Osteocyte (in vitro differentiated cells): ENCODE measurements at regions not wholly inside any gene's neighbourhood (a gene's known extent, or its start where the extent isn't known, plus 50 kb on each side); places are given as distances from the start of the nearest gene placed in this dataset.

Experiments used
- DNase-seq: peaks from one replicate; pipeline ENCODE4 v3.0.0; 2021; ENCODE audit warnings: mixed read lengths; ENCODE audit not compliant: unreplicated experiment; ENCODE audit errors: extremely low spot score
- H3K27ac Mint-ChIP-seq: one replicate; pipeline ENCODE4 v1.8.0; 2021; ENCODE audit warnings: mild to moderate bottlenecking, mixed read lengths; ENCODE audit not compliant: unreplicated experiment
- H3K27me3 Mint-ChIP-seq: one replicate; pipeline ENCODE4 v1.8.0; 2021; ENCODE audit warnings: mixed read lengths; ENCODE audit not compliant: unreplicated experiment
- H3K36me3 Mint-ChIP-seq: one replicate; pipeline ENCODE4 v1.8.0; 2021; ENCODE audit warnings: mixed read lengths; ENCODE audit not compliant: unreplicated experiment
- H3K4me1 Mint-ChIP-seq: one replicate; pipeline ENCODE4 v1.8.0; 2021; ENCODE audit warnings: mixed read lengths; ENCODE audit not compliant: unreplicated experiment
- H3K4me3 Mint-ChIP-seq: one replicate; pipeline ENCODE4 v1.8.0; 2021; ENCODE audit warnings: mild to moderate bottlenecking, moderate library complexity, mixed read lengths; ENCODE audit not compliant: unreplicated experiment
- H3K9me3 Mint-ChIP-seq: one replicate; pipeline ENCODE4 v1.8.0; 2021; ENCODE audit warnings: mixed read lengths; ENCODE audit not compliant: unreplicated experiment
- TF ChIP-seq, protein P1 (sequence below): fragments of 200-600 bp; sonication (generic); IDR thresholded peaks from 2 replicates; pipeline ENCODE4 v1.5.0; 2021; ENCODE audit warnings: antibody characterized with exemption, mild to moderate bottlenecking, moderate library complexity

DNA sequence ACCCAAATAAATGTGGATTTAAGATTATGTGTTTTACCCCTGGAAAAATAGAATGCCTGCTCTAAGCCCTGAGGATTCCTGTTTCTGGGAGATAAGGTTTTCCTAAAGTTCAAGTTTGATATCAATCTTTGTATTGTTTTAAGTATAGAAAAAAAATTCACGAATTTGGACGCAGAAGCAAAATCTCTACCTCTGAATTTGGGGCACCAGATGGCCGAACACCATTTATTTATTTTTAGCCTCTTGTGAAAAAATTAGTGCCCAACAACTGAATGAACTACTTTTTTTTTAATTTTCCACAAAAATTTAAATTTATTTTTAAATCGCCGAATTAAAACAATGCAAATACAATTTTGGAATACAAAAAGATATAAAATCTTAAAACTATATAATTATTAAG is 128.1 kb upstream of the SP4 start:
- DNase-seq, result no peak
- TF ChIP-seq, protein P1, sequence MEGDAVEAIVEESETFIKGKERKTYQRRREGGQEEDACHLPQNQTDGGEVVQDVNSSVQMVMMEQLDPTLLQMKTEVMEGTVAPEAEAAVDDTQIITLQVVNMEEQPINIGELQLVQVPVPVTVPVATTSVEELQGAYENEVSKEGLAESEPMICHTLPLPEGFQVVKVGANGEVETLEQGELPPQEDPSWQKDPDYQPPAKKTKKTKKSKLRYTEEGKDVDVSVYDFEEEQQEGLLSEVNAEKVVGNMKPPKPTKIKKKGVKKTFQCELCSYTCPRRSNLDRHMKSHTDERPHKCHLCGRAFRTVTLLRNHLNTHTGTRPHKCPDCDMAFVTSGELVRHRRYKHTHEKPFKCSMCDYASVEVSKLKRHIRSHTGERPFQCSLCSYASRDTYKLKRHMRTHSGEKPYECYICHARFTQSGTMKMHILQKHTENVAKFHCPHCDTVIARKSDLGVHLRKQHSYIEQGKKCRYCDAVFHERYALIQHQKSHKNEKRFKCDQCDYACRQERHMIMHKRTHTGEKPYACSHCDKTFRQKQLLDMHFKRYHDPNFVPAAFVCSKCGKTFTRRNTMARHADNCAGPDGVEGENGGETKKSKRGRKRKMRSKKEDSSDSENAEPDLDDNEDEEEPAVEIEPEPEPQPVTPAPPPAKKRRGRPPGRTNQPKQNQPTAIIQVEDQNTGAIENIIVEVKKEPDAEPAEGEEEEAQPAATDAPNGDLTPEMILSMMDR, result no peak
- H3K4me3 Mint-ChIP-seq, result no peak overlapping the region
- no peaks in the 10 kb centered on the region for H3K9me3 Mint-ChIP-seq
- H3K36me3 Mint-ChIP-seq, result no peaks in the 10 kb centered on the region
- H3K4me1 Mint-ChIP-seq, result no peaks in the 10 kb centered on the region
- peaks cover 2% of the 10 kb centered on the region for H3K27me3 Mint-ChIP-seq
- no peak overlapping the region for H3K27ac Mint-ChIP-seq

DNA sequence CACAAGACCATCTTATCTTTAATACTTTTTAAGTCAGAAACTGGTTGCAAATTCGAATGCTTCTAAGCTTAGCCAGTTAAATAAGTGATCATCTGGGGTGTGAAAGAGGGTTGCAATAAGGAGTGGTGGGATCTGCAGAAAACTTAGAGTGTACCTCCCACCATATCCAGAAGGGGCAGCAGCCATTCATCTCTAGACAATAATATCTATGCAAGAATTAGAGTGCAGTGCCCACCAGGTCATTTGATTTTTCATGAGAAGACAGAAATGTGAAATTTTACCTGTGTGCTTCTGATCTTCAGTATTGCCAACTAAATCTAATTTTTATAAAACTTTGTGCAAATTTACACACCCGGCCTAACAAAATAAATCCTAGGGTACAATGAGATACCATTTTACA is 127.2 kb upstream of the SP4 start:
- TF ChIP-seq, protein P1, result peak; percentile 30
- Mint-ChIP-seq H3K27me3 (no peaks in the 10 kb centered on the region), H3K4me1 (no peaks in the 10 kb centered on the region), H3K27ac (no peak overlapping the region), H3K36me3 (no peaks in the 10 kb centered on the region), H3K9me3 (no peaks in the 10 kb centered on the region), H3K4me3 (no peak overlapping the region)
- no peak for DNase-seq

DNA sequence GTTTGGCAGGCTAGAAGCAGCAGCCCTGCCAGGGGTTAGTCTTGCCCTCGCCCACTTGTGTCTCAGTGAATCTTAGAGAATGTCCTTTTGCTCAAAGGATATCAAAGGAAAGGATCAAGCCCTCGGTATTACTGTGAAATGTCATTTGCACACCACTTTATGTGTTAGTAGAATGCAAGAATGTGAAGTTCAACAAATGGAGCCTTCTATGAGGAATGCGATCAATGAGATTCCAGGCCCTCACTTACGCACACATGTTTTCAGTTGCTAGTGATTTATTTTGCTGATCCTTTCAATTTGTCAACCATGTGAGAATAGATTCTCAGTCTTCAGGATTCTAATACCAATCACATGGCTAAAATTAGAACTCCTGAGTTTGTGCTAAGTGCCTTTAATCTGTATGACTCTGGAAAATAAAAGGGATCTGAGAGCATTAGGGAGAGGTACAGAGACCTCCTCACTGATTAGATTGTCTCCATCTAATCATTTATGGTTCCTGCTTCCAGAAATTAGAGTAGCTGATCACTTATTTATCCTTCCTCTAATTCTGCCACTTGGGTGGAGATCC is 123.0 kb upstream of the SP4 start:
- Mint-ChIP-seq H3K27ac (no peak overlapping the region), H3K4me3 (no peak overlapping the region), H3K36me3 (no peaks in the 10 kb centered on the region), H3K4me1 (no peaks in the 10 kb centered on the region), H3K9me3 (peaks cover 10% of the 10 kb centered on the region), H3K27me3 (no peaks in the 10 kb centered on the region)
- no peak for DNase-seq
- TF ChIP-seq, protein P1, result no peak

DNA sequence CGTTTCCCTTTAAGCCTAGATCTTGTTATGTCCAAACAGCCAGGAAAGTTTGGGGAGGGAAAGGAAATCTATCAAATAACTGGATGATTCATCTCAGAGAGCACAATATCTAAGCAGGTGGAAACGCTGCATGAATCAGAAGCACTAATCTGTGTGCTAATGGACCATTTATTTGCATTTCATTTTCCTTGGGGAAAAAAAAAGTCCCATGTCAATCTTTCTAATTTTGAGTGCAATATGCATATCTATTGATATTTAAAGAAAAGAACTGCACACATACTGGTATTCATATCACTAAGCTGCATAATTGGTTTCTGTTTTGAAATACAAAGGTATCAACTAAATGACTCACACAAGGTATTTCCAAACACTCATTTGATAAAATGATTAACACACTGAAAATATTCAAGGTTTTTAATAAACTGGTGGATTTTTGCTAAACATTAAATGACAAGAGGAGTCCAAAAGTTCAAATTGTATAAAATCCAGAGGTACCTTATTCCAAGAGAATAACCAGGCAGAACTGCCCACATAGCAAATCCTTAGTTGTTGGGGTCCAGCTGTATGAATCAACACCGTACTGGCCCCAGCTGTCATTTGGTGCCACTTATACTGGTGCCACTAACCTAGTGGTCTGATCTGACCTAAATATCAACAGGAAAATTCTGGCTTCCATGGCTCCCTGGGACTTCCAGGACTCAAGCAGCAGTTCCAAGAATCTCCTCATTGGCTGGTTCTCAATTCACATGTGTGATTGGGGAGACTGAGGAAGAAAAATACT is 122.2 kb upstream of the SP4 start:
- TF ChIP-seq, protein P1, result no peak
- Mint-ChIP-seq H3K36me3 (no peaks in the 10 kb centered on the region), H3K4me3 (no peak overlapping the region), H3K27ac (no peak overlapping the region), H3K4me1 (no peaks in the 10 kb centered on the region), H3K9me3 (peaks cover 10% of the 10 kb centered on the region), H3K27me3 (no peaks in the 10 kb centered on the region)
- no peak for DNase-seq

DNA sequence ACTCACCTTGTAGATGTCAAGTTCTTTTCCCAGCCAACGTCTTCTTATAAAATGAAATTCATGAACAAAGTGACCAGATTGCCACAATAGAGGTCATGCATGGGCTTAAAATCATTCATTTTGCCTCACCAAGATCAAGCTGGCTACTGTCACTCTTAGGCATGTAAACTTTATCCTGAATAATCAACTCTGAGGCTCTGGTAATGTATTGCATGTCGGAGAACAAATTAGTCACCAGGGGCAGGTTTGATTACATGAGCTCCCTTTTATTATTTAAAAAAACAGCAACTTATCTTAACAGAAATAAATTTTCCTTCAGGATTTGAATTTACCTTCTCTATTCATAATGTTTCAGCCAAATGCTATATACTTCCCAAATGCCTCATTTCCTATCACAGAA is 112.9 kb upstream of the SP4 start:
- H3K27ac Mint-ChIP-seq, result no peak overlapping the region
- no peaks in the 10 kb centered on the region for H3K36me3 Mint-ChIP-seq
- TF ChIP-seq, protein P1, result no peak
- peaks cover 15% of the 10 kb centered on the region for H3K9me3 Mint-ChIP-seq
- H3K4me1 Mint-ChIP-seq, result no peaks in the 10 kb centered on the region
- no peaks in the 10 kb centered on the region for H3K27me3 Mint-ChIP-seq
- DNase-seq, result no peak
- no peak overlapping the region for H3K4me3 Mint-ChIP-seq
